HFFc6 (cell line): ENCODE measurements at regions not wholly inside any gene's neighbourhood (a gene's known extent, or its start where the extent isn't known, plus 50 kb on each side); places are given as distances from the start of the nearest gene placed in this dataset.
"Not testable (repeated sequence)": the region's sequence is repeated elsewhere in the genome, so short reads cannot be mapped to it uniquely, and the experiment has no call there.

Experiments
- DNase-seq: peaks from one replicate; pipeline ENCODE4 v3.0.0-alpha.2; 2018
- H3K27ac Mint-ChIP-seq: 2 replicates; pipeline ENCODE4 v1.8.0; 2020; ENCODE audit warnings: mild to moderate bottlenecking, mixed read lengths
- H3K27me3 Mint-ChIP-seq: 2 replicates; pipeline ENCODE4 v1.8.0; 2021; ENCODE audit warnings: mild to moderate bottlenecking, moderate library complexity, mixed read lengths; ENCODE audit not compliant: insufficient read depth
- H3K36me3 Mint-ChIP-seq: 2 replicates; pipeline ENCODE4 v1.8.0; 2021; ENCODE audit warnings: low read depth, mixed read lengths
- H3K4me1 Mint-ChIP-seq: 2 replicates; pipeline ENCODE4 v1.8.0; 2020; ENCODE audit warnings: low read depth, mixed read lengths
- H3K4me3 Mint-ChIP-seq: 2 replicates; pipeline ENCODE4 v1.8.0; 2020; ENCODE audit warnings: mild to moderate bottlenecking, moderate library complexity, mixed read lengths
- H3K9me3 Mint-ChIP-seq: 2 replicates; pipeline ENCODE4 v1.8.0; 2020; ENCODE audit warnings: mild to moderate bottlenecking, mixed read lengths
- TF ChIP-seq, protein P1 (sequence below): fragments of 200-600 bp; sonication (generic); IDR thresholded peaks from 2 replicates; pipeline ENCODE4 v1.5.0; 2021; ENCODE audit warnings: antibody characterized with exemption, mild to moderate bottlenecking

DNA sequence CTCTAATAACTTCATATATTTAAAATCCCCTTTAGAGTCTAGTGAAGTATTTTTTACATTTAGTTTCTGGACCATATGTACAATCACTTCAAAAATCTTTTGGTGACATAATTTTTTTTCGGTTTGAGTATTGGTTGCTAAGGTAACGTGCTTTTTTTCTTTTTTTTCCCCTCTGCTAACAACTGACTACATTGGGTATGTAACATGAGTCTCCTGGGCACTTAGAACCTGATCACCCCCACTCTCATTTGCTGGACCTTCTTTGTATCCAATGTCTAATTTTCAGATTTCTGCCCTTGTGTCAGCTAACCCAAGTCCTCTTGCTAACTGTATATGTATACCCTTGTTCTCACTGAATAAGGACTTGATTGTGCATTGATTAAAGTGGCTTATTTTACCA is 592.9 kb upstream of the FLRT2 start:
- peaks cover 3% of the 10 kb centered on the region for H3K27me3 Mint-ChIP-seq
- no peaks in the 10 kb centered on the region for H3K36me3 Mint-ChIP-seq
- no peaks in the 10 kb centered on the region; the same call in none of the 2 replicates for H3K9me3 Mint-ChIP-seq
- H3K4me1 Mint-ChIP-seq = no peaks in the 10 kb centered on the region
- no peak for DNase-seq
- TF ChIP-seq, protein P1, sequence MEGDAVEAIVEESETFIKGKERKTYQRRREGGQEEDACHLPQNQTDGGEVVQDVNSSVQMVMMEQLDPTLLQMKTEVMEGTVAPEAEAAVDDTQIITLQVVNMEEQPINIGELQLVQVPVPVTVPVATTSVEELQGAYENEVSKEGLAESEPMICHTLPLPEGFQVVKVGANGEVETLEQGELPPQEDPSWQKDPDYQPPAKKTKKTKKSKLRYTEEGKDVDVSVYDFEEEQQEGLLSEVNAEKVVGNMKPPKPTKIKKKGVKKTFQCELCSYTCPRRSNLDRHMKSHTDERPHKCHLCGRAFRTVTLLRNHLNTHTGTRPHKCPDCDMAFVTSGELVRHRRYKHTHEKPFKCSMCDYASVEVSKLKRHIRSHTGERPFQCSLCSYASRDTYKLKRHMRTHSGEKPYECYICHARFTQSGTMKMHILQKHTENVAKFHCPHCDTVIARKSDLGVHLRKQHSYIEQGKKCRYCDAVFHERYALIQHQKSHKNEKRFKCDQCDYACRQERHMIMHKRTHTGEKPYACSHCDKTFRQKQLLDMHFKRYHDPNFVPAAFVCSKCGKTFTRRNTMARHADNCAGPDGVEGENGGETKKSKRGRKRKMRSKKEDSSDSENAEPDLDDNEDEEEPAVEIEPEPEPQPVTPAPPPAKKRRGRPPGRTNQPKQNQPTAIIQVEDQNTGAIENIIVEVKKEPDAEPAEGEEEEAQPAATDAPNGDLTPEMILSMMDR = no peak
- H3K4me3 Mint-ChIP-seq = no peak overlapping the region
- H3K27ac Mint-ChIP-seq = no peak overlapping the region

DNA sequence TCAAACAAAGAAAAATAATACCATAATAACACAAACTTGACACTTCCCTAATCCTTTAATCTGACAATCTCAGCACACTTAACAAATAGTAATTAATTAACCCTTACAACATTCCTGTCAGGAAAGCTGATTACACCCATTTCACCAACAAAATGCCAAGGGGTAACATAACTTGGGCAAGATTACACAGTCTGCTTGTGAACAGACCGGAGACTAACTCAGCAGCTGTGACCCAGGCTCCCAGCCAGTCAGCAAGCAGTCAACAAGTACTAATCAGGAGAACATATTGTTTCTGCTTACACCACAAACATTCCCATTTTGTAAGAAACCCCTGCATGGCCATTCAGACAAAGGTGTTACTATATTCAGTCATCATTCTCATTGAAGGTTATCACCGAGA is 592.5 kb upstream of the FLRT2 start:
- DNase-seq = no peak
- H3K36me3 Mint-ChIP-seq = no peaks in the 10 kb centered on the region
- H3K27ac Mint-ChIP-seq = no peak overlapping the region
- peaks cover 3% of the 10 kb centered on the region for H3K27me3 Mint-ChIP-seq
- TF ChIP-seq, protein P1 = no peak
- H3K4me3 Mint-ChIP-seq = no peak overlapping the region
- H3K9me3 Mint-ChIP-seq = no peaks in the 10 kb centered on the region; the same call in 1 of the 2 replicates
- no peaks in the 10 kb centered on the region for H3K4me1 Mint-ChIP-seq

DNA sequence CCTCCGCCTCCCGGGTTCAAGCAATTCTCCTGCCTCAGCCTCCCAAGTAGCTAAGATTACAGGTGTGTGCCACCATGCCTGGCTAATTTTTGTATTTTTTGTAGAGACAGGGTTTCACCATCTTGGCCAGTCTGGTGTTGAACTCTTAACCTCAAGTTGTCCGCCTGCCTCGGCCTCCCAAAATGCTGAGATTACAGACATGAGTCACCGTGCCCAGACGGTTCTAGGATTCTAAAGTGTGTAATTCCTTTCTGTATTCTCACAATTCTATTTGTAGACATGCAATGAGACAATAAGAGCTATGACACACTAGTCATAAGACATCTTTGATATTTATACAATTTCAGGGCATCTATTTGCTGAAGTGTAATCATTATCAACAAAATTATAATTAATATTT is 585.0 kb upstream of the FLRT2 start:
- H3K4me1 Mint-ChIP-seq, H3K36me3 Mint-ChIP-seq, H3K9me3 Mint-ChIP-seq, DNase-seq, H3K27me3 Mint-ChIP-seq, H3K4me3 Mint-ChIP-seq, H3K27ac Mint-ChIP-seq: not testable (repeated sequence)

DNA sequence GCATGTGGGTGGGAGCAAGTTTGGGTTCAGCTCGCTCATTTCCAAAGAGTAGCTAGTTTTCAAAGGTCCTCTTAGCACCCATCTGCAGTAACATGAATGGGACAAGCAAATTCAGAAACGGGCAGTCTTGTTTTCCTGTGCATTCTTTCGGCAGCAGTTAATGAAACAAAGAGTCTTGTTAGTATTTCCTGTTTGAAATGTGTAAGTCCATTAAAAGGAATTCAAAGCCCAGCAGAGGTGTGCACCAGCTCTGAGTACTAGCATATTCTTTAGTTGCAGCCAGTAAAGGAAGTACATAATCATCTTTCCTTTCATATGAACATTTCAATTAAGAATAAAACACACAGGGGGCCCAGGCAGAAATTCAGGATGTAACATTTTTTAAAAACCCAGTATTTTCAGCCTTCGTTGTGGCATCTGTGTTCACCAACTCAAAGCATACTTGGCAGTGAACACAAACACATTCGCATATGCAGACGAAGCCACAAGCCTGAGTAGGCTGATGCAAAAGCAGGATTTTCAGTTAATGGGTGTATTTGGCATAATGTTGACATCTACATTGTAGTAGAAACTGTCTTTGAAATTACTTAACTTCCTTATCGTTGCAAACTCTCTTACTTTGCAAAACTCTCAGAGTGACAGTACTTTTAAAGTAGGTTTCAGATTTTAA is 570.0 kb upstream of the FLRT2 start:
- no peaks in the 10 kb centered on the region for H3K4me1 Mint-ChIP-seq
- H3K9me3 Mint-ChIP-seq = peaks cover 5% of the 10 kb centered on the region
- DNase-seq = no peak
- no peaks in the 10 kb centered on the region for H3K36me3 Mint-ChIP-seq
- no peak overlapping the region for H3K27ac Mint-ChIP-seq
- no peak overlapping the region for H3K4me3 Mint-ChIP-seq
- no peaks in the 10 kb centered on the region; the same call in 1 of the 2 replicates for H3K27me3 Mint-ChIP-seq
- TF ChIP-seq, protein P1 = no peak

DNA sequence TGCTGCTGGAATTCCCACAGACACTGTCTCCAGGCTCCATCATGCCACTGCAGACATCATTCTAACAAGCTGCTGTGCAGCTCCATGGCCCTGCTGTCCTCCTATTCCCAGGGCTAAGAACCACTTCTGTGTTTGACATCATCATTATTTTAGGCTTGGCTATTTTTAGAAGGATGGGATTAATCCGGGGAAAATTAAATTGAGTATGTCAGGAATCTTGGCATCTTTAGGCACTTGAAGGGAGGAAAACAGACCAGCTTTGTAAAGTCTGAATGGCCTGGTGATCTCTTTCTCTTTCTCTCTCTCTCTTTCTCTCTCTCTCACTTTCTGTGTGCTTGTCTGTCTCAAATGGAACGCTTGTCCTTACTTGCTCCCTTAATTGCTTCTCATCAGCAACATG is 568.3 kb upstream of the FLRT2 start:
- Mint-ChIP-seq H3K36me3 (no peaks in the 10 kb centered on the region), H3K4me1 (no peaks in the 10 kb centered on the region), H3K4me3 (no peak overlapping the region), H3K27ac (no peak overlapping the region), H3K27me3 (no peaks in the 10 kb centered on the region; the same call in 1 of the 2 replicates), H3K9me3 (no peaks in the 10 kb centered on the region)
- DNase-seq = no peak
- TF ChIP-seq, protein P1 = no peak

DNA sequence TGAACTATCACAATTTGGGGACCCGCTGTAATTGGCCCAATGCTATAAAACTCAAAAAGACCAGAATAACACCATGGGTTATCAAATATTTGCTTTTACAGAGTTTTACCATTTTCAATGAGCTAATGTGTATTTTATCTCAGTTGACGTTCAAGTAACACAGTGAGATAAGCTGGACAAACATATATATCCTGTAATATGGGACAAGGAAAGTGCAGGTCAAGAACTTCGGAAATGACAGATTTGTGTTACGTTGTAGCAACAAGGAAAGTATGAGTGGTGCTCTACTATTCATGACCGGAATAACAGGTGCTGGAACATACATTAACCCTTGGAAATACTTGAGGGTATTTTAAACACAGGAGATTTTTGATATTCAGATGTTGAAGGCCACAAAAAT is 566.4 kb upstream of the FLRT2 start:
- Mint-ChIP-seq H3K4me3 (no peak overlapping the region), H3K27ac (no peak overlapping the region), H3K36me3 (no peaks in the 10 kb centered on the region), H3K27me3 (no peaks in the 10 kb centered on the region; the same call in 1 of the 2 replicates), H3K9me3 (no peaks in the 10 kb centered on the region), H3K4me1 (no peaks in the 10 kb centered on the region)
- TF ChIP-seq, protein P1 = no peak
- no peak for DNase-seq
